Neural cell (in vitro differentiated cells): ENCODE measurements at regions not wholly inside any gene's neighbourhood (a gene's known extent, or its start where the extent isn't known, plus 50 kb on each side); places are given as distances from the start of the nearest gene placed in this dataset.

ENCODE experiments used
- EP300 ChIP-seq: fragments of 450-650 bp; conservative IDR thresholded peaks from 2 replicates; pipeline ENCODE4 v1.6.1; 2014; ENCODE audit warnings: antibody characterized with exemption, mild to moderate bottlenecking, moderate library complexity; ENCODE audit not compliant: poor library complexity, severe bottlenecking
- POLR2AphosphoS5 ChIP-seq: IDR thresholded peaks from 2 replicates; pipeline ENCODE4 v1.6.1; 2012
- TF ChIP-seq, protein P1 (sequence below): fragments of 450-650 bp; IDR thresholded peaks from 2 replicates; pipeline ENCODE4 v1.5.1; 2014; ENCODE audit warnings: antibody characterized with exemption, mild to moderate bottlenecking, moderate library complexity; ENCODE audit not compliant: poor library complexity, severe bottlenecking

DNA sequence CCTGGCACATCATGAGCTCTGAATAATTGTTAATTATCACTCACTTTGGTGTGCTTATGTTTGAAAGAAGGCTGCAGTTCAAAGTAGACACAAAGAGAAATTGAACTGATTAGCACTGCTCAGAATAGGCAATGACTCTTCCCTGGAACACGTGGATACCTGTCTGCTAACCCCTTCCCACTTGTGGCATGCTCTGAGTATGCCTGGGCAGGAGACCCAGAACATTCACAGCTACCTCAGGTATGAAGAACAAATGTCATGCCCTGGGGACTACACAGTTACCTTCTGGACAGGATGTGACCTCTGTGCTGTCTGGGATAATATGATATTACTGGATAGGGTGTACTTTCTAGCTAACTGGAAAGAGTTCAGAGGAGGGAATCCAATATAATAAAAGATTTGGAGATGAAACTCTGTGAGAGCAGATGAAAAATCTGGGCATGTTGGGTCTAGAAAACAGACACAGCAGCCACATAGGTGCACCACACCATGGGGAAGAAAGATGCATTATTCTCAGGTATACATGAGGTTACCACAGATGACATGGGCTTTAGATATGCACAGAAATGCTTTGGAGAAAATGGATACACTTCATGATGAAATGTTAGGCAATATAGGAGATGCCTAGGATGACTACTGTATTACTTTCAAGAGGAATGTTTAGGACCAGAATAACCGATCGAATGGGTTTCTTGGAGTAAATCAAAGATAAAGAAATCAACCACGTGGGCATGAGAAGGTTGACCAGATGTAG is 324.2 kb upstream of the PREP start:
- TF ChIP-seq POLR2AphosphoS5 (no peak), EP300 (no peak)
- TF ChIP-seq, protein P1, sequence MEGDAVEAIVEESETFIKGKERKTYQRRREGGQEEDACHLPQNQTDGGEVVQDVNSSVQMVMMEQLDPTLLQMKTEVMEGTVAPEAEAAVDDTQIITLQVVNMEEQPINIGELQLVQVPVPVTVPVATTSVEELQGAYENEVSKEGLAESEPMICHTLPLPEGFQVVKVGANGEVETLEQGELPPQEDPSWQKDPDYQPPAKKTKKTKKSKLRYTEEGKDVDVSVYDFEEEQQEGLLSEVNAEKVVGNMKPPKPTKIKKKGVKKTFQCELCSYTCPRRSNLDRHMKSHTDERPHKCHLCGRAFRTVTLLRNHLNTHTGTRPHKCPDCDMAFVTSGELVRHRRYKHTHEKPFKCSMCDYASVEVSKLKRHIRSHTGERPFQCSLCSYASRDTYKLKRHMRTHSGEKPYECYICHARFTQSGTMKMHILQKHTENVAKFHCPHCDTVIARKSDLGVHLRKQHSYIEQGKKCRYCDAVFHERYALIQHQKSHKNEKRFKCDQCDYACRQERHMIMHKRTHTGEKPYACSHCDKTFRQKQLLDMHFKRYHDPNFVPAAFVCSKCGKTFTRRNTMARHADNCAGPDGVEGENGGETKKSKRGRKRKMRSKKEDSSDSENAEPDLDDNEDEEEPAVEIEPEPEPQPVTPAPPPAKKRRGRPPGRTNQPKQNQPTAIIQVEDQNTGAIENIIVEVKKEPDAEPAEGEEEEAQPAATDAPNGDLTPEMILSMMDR, result no peak
